ENCODE measurements at regions not wholly inside any gene's neighbourhood (a gene's known extent, or its start where the extent isn't known, plus 50 kb on each side); places are given as distances from the start of the nearest gene placed in this dataset.

GRCh38 chr9:109971226-109971625 is 191.2 kb downstream of the PALM2AKAP2 start:
- TF ChIP-seq, protein P1, sequence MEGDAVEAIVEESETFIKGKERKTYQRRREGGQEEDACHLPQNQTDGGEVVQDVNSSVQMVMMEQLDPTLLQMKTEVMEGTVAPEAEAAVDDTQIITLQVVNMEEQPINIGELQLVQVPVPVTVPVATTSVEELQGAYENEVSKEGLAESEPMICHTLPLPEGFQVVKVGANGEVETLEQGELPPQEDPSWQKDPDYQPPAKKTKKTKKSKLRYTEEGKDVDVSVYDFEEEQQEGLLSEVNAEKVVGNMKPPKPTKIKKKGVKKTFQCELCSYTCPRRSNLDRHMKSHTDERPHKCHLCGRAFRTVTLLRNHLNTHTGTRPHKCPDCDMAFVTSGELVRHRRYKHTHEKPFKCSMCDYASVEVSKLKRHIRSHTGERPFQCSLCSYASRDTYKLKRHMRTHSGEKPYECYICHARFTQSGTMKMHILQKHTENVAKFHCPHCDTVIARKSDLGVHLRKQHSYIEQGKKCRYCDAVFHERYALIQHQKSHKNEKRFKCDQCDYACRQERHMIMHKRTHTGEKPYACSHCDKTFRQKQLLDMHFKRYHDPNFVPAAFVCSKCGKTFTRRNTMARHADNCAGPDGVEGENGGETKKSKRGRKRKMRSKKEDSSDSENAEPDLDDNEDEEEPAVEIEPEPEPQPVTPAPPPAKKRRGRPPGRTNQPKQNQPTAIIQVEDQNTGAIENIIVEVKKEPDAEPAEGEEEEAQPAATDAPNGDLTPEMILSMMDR (IDR thresholded peaks at IDR 0.05), result no peak
- TF ChIP-seq EP300 (IDR thresholded peaks at IDR 0.05), result no peak
- no peak for TF ChIP-seq POLR2A (IDR thresholded peaks at IDR 0.05)
- TF ChIP-seq POLR2AphosphoS5 (IDR thresholded peaks at IDR 0.05), result no peak
